DMS79 (cell line): ENCODE measurements at regions not wholly inside any gene's neighbourhood (a gene's known extent, or its start where the extent isn't known, plus 50 kb on each side); places are given as distances from the start of the nearest gene placed in this dataset.
A peak's percentile ranks its signal among the peaks of the same experiment; 100 is the strongest.
"Not testable (repeated sequence)": the region's sequence is repeated elsewhere in the genome, so short reads cannot be mapped to it uniquely, and the experiment has no call there.

Experiments
- DNase-seq: peaks from one replicate; lab custom pipeline; 2025; lab: John Stamatoyannopoulos, UW

DNA sequence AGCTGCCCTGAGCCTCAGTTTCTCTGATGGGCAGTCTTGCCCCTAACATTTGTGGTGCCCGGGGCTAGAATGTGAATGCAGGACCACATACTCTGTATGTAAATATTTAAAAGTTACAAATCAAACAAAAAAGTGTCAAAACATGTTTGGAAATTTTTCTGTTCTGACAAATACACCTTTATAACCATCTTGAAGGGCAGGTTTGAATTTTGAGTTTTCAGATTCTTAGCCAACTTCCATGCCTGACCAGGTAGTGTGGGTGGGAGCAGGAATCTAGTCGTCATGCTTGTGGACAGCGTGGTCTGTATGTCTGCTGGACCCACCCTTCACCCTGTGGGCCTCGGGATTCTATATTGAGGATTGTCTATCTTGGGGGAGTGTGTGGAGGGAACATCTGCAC lies 325.1 kb downstream of the SOX4 start:
- DNase-seq: no peak

DNA sequence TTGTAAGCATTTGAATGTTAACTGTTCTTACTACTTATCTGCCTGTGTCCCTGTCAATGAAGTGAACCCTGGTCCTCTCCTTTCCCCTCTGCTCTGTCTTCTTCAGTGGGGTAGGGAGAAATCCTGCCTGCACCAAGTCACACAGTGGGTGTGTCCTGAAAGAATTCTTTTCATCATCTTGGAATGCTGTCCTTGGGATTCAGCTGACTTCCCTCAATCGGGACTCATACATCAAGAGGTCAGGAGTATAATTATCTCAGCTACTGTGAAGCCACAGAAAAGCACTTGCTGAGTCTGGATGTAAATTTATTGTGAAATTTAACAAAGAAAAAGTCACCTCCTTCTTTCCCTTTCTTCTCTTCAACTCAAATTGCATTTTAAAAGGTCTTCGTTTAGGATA lies 328.5 kb downstream of the SOX4 start:
- DNase-seq: no peak

DNA sequence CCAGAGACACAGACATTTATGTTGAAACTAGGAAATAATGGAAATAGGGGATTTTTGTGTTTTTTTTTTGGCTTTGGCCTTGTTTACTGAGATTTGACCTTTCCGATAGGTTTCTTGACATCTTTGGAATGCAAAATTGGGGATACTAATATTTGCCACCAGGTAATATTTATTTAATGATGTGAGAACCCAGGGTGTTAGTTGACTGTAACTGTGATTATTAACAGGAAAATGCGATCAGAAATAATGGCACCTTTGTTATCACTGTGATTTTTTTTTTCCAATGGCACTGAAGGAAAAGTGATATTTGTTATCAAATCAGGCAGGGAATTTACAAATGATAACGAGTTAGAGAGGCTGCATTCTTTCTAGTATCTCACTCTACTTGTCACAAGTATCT lies 330.5 kb downstream of the SOX4 start:
- DNase-seq: no peak

DNA sequence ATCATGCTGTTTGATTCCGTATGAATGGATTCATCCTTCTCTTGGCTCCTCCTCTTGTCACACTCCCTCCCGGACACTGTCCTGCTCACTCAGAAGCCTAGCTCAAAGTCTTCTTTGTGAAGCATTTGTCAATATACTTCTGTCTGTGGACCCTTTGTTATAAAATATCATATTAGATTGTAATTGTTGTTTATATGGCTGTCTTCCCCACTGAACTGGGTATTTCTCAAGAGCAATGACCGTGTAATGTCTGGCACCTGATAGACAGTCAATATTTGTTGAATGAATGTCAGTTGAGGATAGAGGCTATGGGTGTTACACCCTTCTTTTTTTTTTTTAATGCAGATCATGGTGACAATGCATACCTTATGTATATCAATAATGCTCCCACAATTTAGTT lies 335.3 kb downstream of the SOX4 start:
- DNase-seq: no peak

DNA sequence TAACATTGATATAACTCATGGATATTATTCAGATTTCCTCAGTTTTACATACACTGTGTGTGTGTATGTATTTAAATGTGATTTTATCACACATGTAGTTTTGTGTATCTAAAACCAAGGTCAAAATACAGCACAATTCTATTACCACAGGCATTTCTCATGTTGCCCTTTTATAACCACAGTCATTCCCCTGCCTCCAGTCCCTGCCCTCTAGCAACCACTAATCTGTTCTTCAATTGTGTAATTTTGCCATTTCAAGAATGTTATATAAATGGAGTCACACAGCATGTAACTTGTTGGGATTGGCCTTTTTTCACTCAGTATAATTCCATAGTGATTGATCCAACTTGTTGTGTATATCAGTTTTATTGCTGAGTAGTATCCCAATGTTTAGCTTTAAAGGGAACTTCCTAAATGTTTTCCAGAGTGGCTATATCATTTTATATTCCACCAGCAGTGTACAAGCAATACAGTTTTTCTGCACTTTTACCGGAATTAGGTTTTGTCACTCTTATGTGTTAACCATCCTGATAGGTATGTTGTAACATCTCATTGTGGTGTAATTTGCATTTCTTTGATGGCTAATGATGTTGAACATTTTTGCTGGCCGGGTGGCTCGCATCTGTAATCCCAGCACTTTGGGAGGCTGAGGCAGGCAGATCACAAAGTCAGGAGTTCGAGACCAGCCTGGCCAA lies 338.2 kb downstream of the SOX4 start:
- DNase-seq: no peak

DNA sequence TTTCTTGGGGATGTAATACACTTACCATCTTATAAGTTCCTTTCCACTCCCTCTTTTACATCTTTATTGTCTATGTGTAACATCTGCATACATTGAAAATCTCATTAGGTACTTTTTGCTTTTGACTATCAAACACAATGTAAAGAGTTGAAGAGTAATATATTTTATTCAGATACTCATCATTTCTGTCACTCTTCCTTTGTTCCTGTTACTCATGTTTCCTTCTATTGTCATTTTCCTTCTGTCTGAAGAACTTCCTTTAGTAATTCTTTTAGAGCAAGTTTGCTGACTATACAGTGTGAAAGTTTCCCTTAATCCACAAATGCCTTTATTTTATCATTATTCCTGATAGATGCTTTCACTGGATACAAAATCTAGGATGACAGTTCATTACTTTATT lies 339.8 kb downstream of the SOX4 start:
- DNase-seq: no peak

DNA sequence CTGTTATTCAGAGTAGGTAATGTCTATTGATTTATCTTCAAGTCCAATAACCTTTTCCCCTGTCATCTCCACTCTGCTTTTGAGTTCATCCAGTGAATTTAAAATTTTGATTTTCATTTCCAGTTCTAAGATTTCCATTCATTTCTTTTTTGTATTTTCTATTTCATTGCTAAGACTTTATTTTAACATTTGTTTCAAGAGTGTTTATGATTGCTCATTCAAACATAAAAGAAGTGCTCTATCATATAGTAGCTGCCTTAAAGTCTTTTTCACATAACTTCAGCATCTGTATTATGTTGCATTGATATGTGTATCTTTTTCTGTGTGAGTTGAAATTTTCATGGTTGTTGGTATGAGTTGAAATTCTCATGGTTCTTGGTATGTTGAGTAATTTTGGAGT lies 341.6 kb downstream of the SOX4 start:
- no peak for DNase-seq

DNA sequence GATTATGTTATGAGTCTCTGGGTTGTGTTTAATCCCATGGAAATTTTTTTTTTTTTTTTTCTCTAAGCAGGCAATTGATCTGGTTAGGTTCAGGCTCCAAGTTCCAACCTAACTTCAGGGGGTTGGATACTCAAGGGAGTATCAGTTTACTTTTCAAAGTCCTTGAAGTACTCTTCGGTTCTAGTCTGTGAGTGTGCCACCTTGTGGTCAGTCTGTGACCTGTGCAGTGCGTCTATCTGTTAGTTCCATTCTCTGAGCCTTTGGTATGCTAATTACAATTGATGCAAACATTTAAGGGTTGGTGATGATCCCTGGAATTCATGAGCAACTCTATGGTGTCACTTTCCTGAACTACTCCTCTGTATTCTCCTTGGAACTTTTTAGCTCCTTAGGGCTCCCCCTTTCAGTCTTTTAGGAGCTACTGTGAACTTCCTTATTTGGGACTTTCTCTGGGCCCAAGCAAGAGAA lies 342.0 kb downstream of the SOX4 start:
- DNase-seq: no peak

DNA sequence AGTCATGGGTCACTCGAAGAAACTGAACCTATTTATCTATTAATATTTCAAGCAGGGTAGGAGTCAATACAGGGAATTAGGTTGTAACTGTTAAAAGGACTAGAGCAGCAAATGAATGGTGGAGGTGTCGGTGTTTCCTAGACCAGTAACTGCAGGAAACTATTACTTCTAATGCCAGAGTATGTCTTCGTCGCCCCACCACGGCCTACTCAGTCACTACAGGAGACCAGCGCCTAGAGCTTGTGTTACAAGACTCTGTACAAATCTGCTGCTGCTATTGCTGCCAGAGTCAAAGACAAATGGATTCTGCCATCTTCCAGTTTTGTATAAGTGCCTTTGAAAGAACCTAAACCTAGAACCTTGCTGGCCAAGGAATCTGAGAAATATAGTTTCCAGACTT lies 343.9 kb downstream of the SOX4 start:
- DNase-seq: no peak

DNA sequence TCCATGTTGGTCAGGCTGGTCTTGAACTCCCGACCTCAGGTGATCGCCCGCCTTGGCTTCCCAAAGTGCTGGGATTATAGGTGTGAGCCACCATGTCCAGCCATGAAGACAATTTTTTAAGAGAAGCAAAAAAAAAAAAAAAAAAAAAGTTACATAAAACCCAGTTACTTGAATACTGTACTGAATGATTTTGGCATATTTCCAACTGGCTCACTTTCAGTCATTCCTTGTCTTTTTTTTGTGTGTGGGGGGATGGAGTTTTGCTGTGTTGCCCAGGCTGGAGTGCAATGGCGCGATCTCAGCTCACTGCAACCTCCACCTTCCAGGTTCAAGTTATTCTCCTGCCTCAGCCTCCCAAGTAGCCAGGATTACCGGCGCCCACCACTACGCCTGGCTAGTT lies 345.5 kb downstream of the SOX4 start:
- DNase-seq: not testable (repeated sequence)

DNA sequence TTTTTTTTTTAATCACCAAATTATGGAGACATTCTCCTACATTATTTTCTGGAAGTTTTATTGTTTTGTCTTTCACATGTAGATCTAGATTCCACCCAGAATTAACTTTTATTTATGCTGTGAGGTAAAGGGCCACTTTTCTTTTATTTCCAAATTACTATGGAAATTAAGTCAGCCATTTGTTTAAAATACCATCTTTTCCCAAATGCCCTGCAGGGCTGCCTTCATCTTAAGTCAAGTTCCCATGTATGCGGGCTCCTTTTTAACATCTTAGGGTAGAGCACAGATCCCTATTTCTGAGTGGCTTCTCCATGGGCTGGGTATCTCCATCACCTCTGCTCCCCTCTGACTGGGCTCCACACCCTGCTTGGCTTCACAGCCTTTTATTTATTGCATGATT lies 348.4 kb downstream of the SOX4 start:
- no peak for DNase-seq

DNA sequence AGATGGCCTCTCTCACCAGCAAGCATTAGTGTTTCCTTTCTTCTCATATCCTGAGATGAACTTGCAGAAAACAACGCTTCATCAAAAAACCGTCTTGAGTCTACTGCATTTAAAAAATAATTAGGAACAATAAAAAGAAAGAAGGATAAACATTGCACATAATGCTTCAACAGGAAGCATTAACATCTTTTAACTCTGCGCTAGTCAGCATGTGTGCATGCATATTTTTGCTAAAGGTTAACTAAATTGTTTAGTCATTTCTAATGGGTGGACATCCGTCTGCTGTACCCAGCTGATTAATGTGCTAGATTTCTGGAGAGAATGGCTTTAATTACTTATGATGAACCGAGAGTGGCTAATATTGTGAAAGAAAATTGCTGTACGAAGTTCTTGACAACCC lies 349.3 kb downstream of the SOX4 start:
- DNase-seq: no peak

DNA sequence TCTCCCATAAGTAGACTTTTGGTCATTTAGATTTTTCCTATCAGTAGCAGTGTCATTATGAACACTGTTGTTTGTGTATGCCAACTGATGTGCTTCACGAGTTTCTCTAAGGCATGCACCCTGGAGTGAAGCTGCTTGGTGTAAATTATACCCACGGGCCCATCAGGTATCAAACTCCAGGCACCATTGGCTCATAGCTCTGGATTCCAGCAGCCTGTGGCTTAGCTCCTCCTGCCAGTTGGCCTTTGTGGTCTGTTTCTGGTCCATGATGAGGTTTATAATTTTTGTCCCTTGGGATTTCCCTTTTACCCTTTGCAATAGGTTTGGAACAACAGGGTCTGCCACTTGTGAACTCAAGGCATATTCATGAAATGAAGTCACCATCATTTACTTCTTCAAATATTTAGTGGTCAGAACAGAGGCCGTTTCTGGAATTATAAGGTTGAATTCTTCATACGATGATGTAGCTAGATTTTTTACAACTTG lies 350.5 kb downstream of the PRL start:
- DNase-seq: no peak

DNA sequence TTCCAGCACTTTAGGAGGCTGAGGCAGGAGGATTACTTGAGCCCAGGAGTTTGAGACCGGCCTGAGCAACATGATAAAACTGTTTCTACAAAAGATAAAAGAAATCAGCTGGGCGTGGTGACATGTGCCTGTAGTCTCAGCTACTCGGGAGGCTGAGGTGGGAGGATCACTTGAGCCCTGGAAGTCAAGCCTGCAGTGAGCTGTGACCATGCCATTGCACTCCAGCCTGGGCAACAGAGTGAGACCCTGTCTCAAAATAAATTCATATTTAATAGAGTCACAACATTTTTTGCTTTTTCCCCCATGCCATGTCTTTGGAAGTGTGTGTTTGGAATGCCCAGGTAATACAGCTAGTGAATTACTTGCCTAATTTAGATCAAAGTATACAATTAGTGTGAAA lies 349.6 kb downstream of the PRL start:
- not testable (repeated sequence) for DNase-seq

DNA sequence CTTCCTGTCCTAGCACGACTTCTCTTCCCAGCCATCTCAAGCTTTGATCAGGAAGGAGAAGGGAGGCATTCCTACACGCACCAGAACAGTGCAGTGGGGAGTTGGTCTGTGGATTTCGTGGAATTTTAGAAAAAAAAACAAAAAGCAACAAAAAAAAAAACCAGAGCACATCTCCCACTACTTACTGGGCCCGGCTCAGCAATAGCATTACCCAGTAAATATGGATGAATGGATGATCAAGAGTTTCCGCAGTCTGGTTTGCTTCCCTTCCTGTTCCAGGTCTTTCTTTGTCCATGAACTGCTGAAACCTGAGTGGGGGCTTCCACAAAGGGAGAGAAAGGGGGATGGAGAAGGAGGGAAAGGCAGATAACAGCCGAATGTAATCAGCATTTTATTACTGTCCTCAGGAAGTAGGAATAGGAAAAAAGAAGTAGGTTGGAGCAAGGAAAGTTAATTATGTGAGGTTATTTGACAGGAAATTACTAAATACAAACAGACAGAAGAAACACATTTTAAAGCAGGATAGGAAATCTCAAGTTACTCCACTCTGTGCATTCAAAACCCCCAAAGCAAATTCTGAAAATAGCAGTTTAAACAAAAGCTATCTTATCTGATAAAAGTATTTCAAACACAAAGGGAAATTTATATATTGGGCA lies 349.0 kb downstream of the PRL start:
- no peak for DNase-seq

DNA sequence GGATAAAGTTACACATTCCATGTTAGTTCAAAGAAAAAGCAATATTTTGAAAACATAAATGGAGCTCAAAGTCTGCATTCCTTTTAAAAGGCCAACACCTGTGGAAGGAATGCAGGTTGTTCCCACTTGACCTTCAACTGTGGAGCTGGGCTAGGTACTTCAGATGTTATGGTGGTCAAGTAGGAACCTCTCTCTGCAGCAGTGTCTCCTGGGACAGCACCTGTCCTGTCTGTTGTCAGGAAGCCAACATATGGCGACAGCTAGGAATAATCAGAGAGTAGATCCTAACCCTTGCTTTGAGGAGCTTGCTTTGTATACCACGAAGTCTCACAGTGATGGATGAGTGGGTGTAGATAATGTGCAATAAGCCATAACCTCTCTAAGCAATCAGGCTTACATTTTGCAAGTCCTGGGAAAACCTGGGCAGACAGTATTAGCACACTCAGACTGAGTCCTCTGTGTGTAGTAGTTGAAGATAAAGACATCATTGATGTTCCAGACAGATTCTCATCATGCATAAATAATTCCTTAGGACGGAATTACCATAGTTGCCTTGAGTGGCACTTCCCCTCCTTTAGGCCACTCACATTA lies 347.5 kb downstream of the PRL start:
- peak; percentile 98 for DNase-seq

DNA sequence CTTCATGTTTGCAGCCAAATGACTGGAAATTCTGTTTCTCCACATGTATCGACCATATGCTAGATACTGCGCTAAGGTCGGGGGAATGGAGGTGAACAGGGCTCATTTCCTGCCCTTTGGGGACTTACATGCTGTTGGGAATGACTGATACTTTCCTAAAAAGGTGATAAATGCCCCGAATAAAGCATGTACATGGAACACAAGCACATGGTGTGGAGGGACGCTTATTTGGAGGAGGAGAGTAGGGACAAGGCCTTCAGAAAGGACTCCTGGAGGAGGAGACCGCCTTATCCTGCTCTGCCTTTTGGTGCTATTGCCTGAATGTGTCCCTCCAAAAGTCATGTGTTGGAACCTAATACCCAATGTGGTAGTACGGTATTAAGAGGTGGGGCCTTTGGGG lies 344.5 kb downstream of the PRL start:
- no peak for DNase-seq

DNA sequence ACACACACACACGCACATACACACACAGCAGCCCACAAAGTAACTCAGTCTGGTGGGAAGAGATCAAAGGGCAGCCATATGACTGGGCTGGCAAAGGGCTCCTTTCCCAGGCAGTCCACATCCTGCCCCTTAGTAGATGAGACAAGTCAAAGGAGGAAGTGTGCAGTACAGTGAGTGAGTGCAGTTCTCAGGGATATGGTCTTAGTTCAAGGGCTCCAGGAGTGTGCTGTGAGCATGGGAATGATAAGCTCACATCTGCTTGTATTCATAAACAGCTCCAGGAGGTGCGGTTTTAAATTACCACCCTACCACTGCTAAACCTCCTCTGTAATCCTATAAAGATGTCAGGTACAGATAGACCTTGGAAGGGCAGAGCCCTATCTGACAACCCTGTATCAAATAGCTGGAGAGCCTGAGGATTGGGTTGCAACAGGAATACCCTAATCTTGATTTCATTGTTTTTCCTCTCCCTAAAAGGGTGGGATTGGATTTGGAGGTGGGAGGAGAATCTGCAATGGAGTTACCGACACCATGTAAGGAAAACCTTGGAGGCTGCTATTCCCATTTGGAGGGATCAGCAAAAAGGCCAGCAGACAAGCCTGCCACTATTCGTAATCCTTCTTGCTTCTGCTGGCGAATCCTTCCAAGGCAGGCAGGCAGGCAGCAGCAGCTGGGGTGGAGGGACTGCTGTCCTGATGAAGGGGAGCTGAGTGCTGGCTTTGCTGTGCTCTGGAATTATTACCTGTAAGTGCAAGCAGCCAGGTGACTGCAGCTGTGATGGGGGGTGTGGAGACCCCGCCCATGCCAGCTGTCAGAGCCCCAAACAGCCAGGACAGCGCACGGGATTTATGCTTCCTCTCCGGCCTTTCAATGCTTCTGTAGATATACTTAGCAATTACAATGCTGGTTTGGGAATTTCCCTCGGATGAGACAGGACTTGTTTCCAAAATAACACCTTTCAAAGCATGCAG lies 342.7 kb downstream of the PRL start:
- no peak for DNase-seq

DNA sequence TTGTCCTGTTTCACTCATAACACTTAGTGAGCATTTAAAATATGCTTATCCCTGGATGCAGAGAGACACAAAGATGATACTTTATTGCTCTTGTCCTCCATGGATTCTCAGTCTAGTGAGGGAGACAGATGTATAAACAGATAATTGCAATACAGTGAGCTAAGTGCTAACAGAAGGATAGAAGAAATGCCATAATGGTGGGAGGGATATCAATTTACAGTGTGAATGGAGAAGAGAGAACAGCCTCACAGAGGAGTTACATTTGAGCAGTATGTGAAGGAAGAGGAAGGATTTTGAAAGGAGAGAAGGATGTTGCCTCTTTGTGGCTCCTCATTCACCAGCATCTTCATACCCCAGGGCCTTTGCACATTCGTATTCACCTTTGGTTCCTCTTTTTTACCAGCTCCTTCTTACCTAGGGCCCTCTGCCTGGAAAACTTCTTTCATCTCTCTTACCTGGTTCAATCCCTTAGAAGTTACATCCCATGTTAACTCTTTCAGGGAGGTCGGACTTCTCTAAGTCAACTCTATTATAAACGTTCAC lies 341.7 kb downstream of the PRL start:
- DNase-seq: no peak

DNA sequence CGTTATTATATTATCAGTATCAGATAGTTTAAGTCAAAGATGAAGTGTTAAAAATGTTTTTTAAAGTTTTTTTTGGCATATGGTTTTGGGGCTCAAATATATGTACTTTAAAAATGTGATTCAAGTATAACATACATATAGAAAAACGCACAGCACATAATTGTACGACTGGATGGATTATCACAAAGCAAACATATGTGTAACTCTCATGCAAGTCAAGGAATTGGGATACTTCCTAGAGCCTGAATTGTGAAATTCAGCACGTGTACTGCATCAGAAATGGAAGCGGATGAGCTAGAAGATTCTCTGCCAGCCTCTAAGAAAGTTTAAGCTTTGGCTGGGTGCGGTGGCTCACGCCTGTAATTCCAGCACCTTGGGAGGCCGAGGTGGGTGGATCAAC lies 340.9 kb downstream of the PRL start:
- no peak for DNase-seq

DNA sequence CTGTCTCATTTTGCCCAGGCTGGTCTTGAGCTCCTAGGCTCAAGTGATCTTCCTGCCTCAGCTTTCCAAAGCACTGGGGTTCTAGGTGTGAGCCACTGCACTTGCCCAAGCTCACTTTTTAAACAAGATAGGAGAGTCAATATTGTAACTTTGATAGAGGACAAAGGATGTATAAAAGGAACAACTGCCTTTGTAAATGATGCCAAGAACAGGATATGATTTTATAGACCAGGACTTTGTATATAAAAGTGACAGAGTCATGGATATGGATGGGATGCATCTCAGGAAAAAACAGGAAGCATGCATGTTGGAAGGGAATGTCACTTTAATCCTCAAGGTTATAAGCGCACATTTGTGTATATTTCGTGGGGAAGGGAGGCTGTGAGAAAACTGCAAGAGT lies 338.4 kb downstream of the PRL start:
- no peak for DNase-seq

DNA sequence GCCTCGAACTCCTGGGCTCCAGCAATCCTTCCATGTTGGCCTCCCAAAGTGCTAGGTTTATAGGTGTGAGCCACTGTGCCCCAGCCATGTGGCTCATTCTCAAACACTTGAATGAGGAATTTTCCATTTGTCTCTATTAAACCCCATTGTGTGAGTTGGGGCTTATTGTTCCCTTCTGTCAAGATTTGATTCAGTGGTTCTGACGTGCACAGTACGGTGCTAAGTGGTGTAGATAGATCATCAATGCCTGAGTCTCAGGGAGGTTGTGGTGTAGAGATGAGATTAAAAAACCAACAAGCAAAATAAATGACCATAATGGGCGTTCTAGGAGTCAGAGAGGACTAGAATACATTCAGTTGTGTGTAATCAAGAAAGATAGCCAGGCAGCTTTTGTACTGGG lies 335.6 kb downstream of the PRL start:
- no peak for DNase-seq
